ENCODE measurements at regions not wholly inside any gene's neighbourhood (a gene's known extent, or its start where the extent isn't known, plus 50 kb on each side); places are given as distances from the start of the nearest gene placed in this dataset.
"Not testable (repeated sequence)": the region's sequence is repeated elsewhere in the genome, so short reads cannot be mapped to it uniquely, and the experiment has no call there.

DNA sequence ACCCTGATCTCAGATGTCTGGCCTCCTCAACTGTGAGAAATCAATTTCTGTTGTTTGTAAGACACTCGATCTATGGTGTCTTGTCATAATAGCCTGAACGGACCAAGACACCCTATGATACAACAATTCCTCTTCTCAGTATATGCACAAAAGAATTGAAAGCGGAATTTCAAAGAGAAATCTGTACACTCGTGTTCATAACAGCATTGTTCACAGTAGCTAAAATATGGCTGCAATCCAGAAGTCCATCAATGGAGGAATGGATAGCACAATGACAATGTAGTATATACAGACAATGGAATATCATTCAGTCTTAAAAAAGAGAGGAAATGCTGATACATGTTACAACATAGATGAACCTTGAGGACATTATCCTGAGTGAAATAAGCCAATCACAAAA, 354.6 kb downstream of the SFMBT2 start:
- no peak for DNase-seq (ENCODE audit: low read depth)

DNA sequence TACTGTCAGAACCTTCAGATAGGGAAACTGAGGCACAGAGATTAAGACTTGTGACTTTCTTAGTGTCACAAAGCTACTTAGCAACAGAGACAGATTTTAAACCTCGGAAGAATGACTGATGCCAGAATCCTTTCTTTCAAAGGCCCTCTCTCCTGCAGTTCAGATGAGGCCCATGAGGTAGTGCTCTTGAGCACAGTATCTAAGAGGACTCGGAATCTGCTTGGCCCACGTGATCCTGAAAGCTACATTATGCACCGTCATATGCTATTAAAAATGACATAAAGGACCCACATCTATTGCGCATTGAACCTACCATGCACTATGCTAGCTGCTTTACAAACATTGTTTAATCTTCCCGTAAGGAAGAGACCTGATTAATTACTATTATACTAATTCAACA, 355.9 kb downstream of the SFMBT2 start:
- no peak for DNase-seq (ENCODE audit: low read depth)

DNA sequence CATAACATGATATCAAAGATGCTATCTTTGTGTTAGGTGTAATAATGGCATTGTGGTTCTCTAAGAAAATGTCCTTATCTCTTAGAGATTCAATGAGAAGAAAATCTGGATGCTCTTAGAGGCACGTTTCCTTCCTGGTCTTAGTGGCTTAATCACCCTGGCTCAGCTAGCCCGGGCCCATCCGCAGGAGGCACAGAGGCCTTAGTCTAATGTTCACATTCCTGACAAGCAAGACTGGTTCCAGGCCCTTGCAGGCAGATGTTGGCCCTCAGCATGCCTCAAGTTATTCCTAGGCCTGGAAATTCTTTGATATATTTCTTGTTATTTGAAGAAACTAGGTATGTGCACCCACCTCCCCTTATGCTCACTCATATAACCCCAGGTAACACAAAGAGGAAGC, 357.6 kb downstream of the SFMBT2 start:
- no peak for DNase-seq (ENCODE audit: low read depth)

DNA sequence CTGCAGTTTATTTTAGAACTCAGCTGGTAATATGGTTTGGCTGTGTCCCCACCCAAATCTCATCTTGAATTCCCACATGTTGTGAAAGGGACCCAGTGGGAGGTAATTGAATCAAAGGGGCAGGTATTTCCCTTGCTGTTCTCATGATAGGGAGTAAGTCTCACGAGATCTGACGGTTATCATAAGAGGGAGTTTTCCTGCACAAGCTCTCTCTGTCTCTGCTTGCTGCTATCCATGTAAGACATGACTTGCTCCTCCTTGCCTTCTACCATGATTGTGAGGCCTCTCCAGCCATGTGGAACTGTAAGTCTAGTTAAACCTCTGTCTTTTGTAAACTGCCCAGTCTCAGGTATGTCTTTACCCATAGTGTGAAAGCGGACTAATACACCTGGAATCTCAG, 360.8 kb downstream of the SFMBT2 start:
- not testable (repeated sequence) for DNase-seq (ENCODE audit: low read depth)

DNA sequence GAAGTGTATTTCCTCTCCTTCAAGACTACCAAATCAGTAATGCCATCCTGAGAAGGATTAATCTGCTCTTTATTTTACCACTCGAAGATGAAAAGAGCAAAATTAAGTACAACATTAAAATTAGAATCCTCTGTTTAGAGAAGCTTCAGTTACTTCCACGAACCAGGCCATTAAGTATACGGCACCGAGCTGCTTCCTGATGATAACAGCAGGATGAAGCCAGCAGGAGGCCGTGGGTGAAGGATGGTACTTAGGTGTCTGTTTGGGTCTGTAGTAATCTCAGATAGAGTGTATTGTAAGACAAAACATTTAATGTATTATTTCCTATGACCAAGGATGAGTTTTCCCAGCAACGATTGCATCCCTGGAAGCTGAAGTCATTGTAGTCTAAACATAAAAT, 362.8 kb downstream of the SFMBT2 start:
- DNase-seq (ENCODE audit: low read depth) = no peak

DNA sequence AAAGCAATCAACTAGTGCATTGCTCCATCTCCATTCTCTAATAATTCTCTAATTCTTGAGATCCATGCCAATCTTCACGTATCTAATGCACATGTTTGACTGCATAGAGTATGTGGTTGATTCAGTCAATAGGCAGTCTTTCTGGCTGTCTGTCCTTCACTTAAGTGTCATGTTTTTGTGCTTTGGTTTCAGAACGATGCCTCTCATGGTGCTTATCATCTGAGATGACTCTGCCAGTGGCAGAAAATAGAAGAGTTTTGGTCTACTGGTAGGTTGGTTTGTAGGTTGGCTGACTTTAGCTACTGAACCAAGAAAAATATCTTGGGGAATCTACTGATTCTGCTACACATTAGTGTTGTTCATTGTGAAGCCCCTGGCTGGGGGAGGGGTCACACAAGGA, 364.2 kb downstream of the SFMBT2 start:
- DNase-seq (ENCODE audit: low read depth) = no peak

DNA sequence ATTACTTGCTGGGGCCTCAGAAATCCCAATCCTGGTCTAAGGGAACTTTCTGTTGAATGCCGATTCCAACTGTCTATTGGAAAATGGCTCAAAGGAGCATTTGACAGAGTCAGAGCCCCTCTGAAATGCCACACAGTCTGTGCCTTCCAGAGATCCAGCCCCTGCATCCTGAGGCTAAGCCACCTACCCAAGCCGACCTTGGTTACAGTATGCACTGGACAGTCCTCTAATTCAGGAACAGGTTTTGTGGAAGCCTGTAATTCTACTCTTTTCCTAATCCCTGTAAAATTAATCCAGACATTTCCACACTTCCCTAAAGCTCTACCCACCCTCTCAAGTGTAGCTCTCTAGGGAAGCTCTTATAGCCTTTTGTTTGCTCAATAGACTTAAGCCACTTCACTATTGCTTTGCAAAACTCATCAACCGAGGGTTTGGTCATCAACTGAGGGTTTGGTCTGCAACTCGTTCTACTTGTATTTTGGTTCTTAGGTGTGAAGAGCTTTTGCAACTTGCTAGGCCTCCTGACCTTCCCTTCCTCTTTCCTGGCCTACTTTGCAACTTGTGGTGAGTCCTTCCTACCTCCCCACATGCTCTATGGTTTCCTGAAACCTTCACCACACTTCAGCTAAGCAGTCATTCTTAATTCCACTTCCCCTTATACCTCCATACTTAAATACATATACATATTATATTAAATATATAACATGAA, 364.8 kb downstream of the SFMBT2 start:
- no peak for DNase-seq (ENCODE audit: low read depth)

DNA sequence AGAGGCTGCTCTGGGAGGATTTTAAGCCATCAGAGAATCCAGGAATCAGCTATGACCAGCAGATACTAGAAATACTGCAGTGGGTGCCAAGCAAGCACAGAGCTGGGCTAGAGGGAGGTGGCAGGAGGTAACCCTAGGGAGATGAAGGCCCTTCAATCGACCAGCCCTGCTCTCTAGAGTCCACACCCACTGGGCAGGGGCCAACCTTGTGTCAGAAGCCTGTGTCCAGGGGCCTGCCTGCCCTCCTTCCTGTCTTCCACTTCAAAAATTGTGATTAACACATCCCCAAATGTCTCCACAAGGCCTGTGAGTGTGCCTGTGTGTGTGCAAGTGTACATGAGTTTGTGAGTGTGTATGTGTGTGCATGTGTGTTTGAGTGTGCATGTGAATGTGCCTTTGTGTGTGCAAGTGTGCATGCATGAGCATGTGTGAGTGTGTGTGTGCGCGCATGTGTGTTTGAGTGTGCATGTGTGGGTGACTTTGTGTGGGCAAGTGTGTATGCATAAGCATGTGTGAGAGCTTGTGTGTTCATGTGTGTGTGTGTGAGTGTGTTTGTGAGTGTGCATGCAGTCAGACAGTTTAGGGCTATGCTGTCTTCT, 367.7 kb downstream of the SFMBT2 start:
- no peak for DNase-seq (ENCODE audit: low read depth)

DNA sequence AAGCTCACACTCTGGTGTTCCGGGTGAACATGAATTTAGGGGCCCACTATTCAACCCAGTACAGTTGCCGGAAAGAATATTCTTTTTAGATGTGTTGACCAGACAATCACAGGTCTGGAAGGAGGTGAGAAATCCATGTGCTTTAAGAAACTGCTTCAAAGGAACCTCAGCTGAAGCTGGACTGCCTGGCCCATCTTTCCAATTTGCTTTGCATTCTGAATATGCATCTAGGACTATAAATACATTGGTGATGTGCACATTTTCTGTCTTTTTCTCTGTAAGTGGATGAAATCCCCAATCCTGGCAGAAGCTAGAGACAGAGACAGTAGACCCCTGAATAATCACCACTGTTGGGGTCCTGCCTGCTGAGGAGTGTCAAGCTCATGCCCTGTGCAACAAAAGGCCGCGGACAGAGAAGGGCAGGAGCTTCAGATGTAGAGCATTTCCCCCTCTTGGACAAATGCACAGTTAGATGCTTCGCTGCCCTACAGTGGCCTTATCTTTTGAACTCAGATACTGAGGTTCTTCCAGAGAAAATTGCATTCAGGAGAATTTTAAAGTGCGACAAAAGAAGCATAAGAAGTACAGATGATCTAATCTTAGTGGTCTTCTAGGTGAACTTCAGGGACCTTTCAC, 368.3 kb downstream of the SFMBT2 start:
- DNase-seq (ENCODE audit: low read depth) = no peak

DNA sequence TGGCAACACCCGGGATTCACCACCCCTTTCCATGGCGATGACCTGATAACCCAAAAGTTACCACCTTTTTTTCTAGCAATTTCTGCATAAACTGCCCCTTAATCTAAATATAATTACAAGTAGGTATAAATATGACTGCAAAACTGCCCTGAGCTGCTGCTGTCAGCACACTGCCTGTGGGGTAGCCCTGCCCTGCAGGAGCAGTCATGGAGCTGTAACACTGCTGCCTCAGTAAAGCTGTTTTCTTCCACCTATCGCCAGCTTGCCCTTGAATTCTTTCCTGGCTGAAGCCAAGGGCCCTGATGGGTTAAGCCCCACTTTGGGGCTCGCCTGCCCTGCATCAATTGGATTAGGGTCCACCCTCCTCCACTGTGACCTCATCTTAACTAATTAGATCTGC, 368.8 kb downstream of the SFMBT2 start:
- DNase-seq (ENCODE audit: low read depth) = no peak

DNA sequence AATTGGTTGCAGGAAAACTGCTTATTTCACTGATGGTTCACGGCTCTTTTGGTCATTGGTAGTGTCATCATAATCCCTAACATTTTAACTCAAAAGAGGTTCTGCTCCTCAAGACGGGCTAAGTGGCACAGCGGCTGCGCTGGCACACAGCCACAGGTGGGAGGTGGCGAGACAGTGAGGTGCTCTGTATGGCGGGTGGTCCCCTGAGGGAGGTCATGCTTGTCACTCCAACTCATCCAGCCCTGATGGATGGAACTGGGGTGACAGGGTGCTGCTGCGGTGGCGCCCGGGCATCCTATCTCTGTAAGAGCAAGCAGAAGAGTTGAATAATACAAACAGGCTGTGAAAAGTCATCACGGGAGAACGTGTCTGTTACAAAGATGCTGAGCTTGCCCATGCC, 370.2 kb downstream of the SFMBT2 start:
- no peak for DNase-seq (ENCODE audit: low read depth)

DNA sequence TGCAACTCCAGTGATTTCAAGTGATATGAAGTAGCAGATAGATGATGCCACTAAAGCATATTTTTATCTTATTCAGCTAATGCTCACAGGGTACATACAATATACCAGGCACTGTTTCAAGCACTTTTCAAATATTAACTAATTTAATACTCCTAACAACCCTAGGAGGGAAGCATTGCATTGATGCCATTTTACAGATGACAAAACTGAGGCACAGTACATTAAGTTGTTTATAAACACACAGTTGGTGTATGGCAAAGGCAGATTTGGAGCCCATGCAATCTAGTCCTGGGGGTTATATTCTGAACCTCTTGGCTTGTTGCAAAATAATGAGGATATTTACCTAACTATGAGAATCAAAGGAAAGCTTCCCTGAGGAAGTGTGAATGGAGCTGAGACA, 371.0 kb downstream of the SFMBT2 start:
- DNase-seq (ENCODE audit: low read depth) = no peak

DNA sequence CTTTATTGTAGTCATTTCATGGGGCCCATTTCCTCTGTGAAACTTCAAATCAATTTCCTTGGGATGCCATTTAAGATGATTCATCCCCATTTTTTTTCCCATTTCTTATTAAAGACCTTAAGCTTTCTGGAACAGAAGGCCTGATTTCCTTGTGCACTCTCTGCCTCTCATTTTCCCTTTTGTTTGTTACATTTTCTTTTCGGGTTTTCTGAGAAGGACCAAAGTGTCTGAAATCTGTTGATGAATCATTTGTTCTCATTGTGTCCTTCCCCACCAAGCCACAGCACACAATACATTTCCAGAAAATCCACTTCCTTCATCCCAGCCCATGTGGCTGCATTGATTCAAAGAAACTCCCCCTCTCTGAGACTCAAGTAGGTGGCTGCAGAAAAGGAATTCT, 372.4 kb downstream of the SFMBT2 start:
- DNase-seq (ENCODE audit: low read depth) = no peak

DNA sequence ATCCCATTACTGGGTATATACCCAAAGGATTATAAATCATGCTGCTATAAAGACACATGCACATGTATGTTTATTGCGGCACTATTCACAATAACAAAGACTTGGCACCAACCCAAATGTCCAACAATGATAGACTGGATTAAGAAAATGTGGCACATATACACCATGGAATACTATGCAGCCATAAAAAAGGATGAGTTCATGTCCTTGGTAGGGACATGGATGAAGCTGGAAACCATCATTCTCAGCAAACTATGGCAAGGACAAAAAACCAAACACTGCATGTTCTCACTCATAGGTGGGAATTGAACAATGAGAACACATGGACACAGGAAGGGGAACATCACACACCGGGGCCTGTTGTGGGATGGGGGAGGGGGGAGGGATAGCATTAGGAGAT, 373.4 kb downstream of the SFMBT2 start:
- not testable (repeated sequence) for DNase-seq (ENCODE audit: low read depth)

DNA sequence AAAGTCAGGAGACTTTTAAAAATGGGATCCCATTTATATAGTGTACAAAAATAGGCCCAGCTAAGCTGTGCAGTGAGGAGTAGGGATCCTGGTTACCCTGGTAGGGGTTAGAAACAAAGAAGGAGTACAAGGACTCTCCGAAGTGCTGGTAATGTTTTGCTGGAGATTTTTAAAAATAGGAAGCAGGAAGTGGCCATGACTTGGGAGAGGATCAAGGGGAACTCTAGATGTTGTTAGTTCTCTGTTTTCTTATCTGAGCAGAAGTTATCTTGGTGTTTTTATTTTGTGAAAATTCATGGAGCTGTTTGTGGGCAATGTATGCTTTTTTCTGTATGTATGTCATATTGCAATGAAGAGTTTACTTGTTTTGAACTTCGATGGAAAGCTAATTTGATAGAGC, 373.9 kb downstream of the SFMBT2 start:
- DNase-seq (ENCODE audit: low read depth) = no peak

DNA sequence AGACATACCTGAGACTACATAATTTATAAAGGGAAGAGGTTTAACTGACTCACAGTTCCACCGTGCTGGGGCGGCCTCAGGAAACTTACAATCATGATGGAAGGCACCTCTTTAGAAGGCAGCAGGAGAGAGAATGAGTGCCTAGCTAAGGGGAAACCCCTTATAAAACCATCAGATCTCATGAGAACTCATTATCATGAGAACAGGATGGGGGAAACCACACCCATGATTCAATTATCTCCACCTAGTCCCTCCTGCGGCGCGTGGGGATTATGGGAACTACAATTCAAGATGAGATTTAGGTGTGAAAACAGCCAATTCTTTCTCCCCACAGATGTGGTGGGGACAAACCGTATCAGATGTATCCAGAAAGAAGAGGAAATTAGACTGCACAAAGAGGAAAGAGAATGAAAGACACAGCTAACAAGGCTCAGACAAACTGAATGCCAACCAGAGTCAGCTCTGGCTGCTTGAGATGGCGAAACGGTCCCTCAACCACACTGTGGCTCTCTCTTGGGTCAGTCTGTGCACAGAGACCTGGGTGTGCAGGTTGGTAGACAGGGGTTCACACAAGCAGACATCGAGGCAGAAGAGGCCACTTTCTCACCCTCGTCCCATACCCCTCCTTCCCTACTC, 375.6 kb downstream of the SFMBT2 start:
- DNase-seq (ENCODE audit: low read depth) = peak; percentile 15

DNA sequence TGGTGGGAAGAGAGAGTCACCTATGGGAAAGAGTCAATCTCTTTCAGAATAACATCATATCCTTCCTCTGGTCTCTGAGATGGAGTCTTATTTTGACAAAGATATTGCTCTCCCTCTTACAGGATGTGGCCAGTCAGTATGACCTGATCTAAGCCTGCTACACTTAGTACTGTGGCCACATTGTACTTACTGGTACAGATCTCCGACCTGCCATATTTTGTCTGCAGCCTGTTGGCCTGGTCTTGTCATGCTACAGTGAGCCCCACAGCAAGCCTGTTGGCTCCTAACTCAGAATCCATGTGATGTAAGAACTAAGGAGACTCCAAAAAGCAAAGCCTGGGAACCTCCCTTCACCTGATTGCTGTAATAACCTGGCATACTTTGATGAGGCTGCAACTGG, 377.8 kb downstream of the SFMBT2 start:
- no peak for DNase-seq (ENCODE audit: low read depth)

DNA sequence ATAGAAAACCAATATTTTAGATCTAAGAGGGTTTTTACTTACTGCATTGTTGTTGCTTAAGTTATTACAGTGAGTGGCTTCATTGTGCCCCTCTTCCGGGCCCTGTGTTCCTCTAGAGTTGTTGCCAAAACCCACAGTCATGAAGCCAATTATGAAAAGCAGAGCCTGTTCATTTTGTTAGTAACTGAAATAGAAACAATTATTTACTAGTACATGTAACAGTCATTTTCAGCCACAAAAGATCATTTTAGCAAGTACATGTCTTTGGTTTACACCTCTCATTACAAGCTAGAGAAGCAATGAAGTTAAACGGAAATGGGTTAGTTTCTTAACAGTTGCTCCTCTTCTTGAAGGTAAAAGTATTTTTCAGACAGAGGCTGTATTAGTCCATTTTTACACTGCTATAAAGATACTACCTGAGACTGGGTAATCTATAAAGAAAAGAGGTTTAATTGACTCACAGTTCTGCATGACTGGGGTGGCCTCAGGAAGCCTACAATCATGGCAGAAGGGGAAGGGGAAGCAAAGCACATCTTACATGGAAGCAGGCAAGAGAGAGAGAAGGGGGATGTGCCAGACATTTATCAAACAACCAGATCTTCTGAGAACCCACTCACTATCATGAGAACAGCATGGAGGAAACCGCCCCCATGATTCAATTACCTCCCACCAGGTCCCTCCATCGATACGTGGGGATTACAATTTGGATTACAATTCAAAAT, 380.5 kb downstream of the SFMBT2 start:
- no peak for DNase-seq (ENCODE audit: low read depth)

DNA sequence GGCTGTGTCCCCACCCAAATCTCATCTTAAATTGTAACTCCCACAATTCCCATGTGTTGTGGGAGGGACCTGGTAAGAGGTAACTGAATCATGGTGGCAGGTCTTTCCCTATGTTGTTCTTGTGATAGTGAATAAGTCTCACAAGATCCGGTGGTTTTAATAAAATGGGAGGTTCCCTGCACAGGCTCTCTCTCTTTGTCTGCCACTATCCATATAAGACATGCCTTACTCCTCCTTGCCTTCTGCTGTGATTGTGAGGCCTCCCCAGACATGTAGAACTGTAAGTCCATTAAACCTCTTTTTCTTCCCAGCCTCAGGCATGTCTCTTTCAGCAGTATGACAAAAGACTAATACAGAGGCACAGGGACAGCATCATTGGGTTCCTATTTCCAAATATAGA, 381.2 kb downstream of the SFMBT2 start:
- no peak for DNase-seq (ENCODE audit: low read depth)

DNA sequence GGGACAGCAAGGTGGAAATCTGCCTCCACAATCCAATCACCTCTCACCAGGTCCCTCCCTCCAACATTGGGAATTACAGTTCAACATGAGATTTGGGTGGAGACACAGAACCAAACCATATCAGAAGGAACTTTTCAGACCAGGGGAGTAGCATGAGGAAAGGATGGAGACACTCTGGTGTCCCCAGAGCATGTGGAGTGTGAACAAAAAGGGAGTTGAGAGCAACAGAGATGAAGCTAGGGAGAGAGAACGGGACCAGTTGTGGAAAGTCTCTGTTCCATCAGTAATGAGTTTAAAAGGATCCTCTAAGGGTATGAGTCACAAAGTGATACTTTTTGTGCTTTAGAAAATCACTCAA, 382.0 kb downstream of the SFMBT2 start:
- DNase-seq (ENCODE audit: low read depth) = no peak

DNA sequence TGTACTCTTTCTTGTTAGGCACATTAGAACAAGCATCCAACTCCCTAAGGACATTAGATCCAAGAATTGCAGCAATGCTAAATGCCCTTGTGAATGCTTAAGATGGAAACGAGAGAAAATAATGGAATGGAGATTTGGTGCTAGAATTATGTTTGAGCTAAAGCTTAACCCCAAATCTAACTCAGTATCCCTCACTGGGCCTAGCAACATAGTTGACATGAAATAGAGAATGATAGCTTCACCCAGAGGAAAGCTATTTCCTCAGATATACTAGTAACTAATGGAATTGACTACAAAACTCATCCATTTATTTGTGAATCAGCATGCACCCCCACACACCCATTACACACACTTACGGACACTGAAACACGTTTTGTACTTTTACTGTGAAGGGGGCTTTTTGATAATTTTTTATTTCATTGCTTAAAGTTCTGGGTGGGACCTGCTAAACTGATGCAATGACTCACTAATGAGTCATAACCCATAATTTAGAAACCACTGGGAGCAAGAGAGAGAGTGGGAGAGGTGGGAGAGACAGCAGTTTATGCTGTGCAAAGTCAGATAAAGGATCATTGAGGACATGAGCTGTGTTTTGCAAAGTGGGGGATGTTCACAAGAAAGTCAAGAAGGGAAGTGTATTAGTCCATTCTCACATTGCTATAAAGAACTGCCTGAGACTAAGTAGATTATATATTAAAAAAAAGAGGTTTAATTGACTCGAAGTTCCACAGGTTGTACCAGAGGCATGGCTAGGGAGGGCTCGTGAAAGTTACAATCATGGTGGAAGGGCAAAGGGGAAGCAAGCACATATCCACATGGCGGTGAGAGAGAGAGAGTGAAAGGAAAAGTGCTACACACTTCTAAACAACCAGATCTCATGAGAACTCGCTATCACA, 382.7 kb downstream of the SFMBT2 start:
- no peak for DNase-seq (ENCODE audit: low read depth)

All from stimulated activated CD8-positive, alpha-beta memory T cell treated with anti-CD3 and anti-CD28 coated beads, Interleukin-4, amount 100 ng/mL, for 24 hours (primary cell).